Psoas muscle (tissue), 7 donors: ENCODE measurements at regions not wholly inside any gene's neighbourhood (a gene's known extent, or its start where the extent isn't known, plus 50 kb on each side); places are given as distances from the start of the nearest gene placed in this dataset.

Experiments used
- ATAC-seq, 4 donors: fragments of 200-7000 bp; cut with Tn5 transposase; one replicate each; pipeline ENCODE4 v1.9.1; 2020; ENCODE audit warnings: moderate library complexity in 3 of 4, mild to moderate bottlenecking in 2 of 4
- DNase-seq, 2 donors: peaks; one replicate each; pipeline ENCODE4 v3.0.0-alpha.2; 2020
- H3K27ac ChIP-seq: fragments of 200-600 bp; one replicate; pipeline ENCODE4 v1.8.0; 2022
- H3K27me3 ChIP-seq, 3 donors: fragments of 200-600 bp in 1 of 3; one replicate each; pipeline versions ENCODE4 v1.6.1 to v1.8.0; 2013 to 2022; ENCODE audit warnings: low read length in 2 of 3, mild to moderate bottlenecking in 2 of 3, moderate library complexity in 1 of 3; ENCODE audit not compliant: insufficient read depth in 3 of 3
- H3K36me3 ChIP-seq, 2 donors: fragments of 200-600 bp in 1 of 2; one replicate each; pipeline versions ENCODE4 v1.6.1 to v1.8.0; 2013 to 2022; ENCODE audit warnings: low read depth in 1 of 2, mild to moderate bottlenecking in 1 of 2, moderate library complexity in 1 of 2; ENCODE audit not compliant: insufficient read depth in 1 of 2
- H3K4me1 ChIP-seq: fragments of 200-600 bp; one replicate; pipeline ENCODE4 v1.8.0; 2022
- H3K4me3 ChIP-seq: fragments of 200-600 bp; one replicate; pipeline ENCODE4 v1.8.0; 2022; ENCODE audit warnings: mild to moderate bottlenecking
- H3K9me3 ChIP-seq: fragments of 200-600 bp; one replicate; pipeline ENCODE4 v1.8.0; 2022
- CTCF ChIP-seq: fragments of 200-600 bp; IDR thresholded peaks from one replicate; pipeline ENCODE4 v1.8.0; 2022; ENCODE audit warnings: antibody characterized with exemption
- WGBS, 3 donors: extraction: QIAGEN DNeasy Blood & Tissue Kit; methylation state at CpG; one replicate each; pipeline versions ENCODE4 v1.1.6 to v1.1.7; 2013; 5-methylcytosine and 5-hydroxymethylcytosine counted together
- intact Hi-C, 2 donors: fragments of 100-400 bp; cut with DNase I; formaldehyde crosslinking; loops; one replicate each; pipeline versions ENCODE4 v1.11.0 to v1.14.2; 2022
- donor health status: healthy with polysubstance abuse.
- donor health status: DM: no; HTN: no; CAD: no; lungs with moderate emphysema.
- donor health status: Bipolar disorder and iron deficiency.
- donor health status: healthy.
- donor health status: DM: yes; HTN: yes; CAD: no.
- donor health status: DM: no; HTN: no; CAD: no.
- donor health status: DM: yes; HTN: yes; CAD: no.

GRCh38 chr7:114789161-114789560 is 132.7 kb upstream of the MDFIC start:
- Histone ChIP-seq H3K36me3 (no peaks in the 10 kb centered on the region), H3K4me3 (no peak overlapping the region), H3K27ac (no peak overlapping the region), H3K9me3 (no peaks in the 10 kb centered on the region), H3K27me3 (no peaks in the 10 kb centered on the region), H3K4me1 (no peaks in the 10 kb centered on the region)
- no peak for TF ChIP-seq CTCF
- intact Hi-C loops: no loop called here
- no peak for ATAC-seq
- no peak for DNase-seq
- WGBS, 3 donors: 69 to 81% (median 77%) methylated on average over 2 of the region's 2 CpGs

- DNase-seq (no peak), ATAC-seq (no peak)
- no peak for TF ChIP-seq CTCF
- Histone ChIP-seq H3K9me3 (no peaks in the 10 kb centered on the region), H3K4me3 (no peak overlapping the region), H3K27ac (no peak overlapping the region), H3K4me1 (no peaks in the 10 kb centered on the region), H3K36me3 (no peaks in the 10 kb centered on the region), H3K27me3 (no peaks in the 10 kb centered on the region)
- intact Hi-C loops: no loop called here
- WGBS, 3 donors: 59 to 68% (median 63%) methylated on average over 3 of the region's 3 CpGs
These were observed 132.0 kb upstream of the MDFIC start for GRCh38 chr7:114789871-114790311.

GRCh38 chr7:114790521-114790920 is 131.4 kb upstream of the MDFIC start:
- TF ChIP-seq CTCF: no peak
- Histone ChIP-seq H3K9me3 (no peaks in the 10 kb centered on the region), H3K36me3 (no peaks in the 10 kb centered on the region), H3K4me1 (no peaks in the 10 kb centered on the region), H3K27me3 (no peaks in the 10 kb centered on the region), H3K27ac (no peak overlapping the region), H3K4me3 (no peak overlapping the region)
- ATAC-seq: no peak
- 7 to 17% (median 15%) methylated on average over 1 of the region's 1 CpG for WGBS, 3 donors
- DNase-seq: no peak
- intact Hi-C loops: no loop called here

DNA sequence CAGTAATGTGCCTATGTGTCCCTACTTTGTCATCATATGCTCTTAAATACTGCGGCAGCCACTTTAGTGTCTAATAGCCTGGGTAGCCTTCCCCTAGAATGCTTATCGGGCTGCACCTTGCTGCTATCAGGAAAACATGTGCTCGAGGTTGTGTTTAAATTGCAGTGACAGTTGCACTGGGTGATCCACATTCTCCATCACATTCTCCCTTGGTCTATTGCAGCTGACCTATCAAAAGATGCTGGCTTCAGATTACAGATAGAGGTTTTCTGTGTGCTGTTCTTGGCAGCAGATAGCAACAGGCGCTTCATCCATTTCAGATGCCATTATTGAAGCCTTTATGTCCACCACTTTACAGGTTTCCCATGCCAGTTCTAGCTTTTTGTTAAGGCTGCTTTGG is 130.1 kb upstream of the MDFIC start:
- no peaks in the 10 kb centered on the region for H3K9me3 ChIP-seq
- 77 to 80% (median 78%) methylated on average over 4 of the region's 4 CpGs for WGBS, 3 donors
- H3K27me3 ChIP-seq: no peaks in the 10 kb centered on the region
- intact Hi-C loops: no loop called here
- TF ChIP-seq CTCF: no peak
- no peaks in the 10 kb centered on the region for H3K4me1 ChIP-seq
- DNase-seq: no peak
- no peak overlapping the region for H3K27ac ChIP-seq
- ATAC-seq: no peak
- no peak overlapping the region for H3K4me3 ChIP-seq
- no peaks in the 10 kb centered on the region for H3K36me3 ChIP-seq

GRCh38 chr7:114793155-114793845 is 128.6 kb upstream of the MDFIC start:
- Histone ChIP-seq H3K9me3 (no peaks in the 10 kb centered on the region), H3K36me3 (no peaks in the 10 kb centered on the region), H3K4me1 (no peaks in the 10 kb centered on the region), H3K4me3 (no peak overlapping the region), H3K27ac (no peak overlapping the region), H3K27me3 (no peaks in the 10 kb centered on the region)
- 62 to 75% (median 72%) methylated on average over 5 of the region's 5 CpGs for WGBS, 3 donors
- TF ChIP-seq CTCF: no peak
- intact Hi-C loops: no loop called here
- ATAC-seq: no peak
- no peak for DNase-seq
